ENCODE measurements at regions not wholly inside any gene's neighbourhood (a gene's known extent, or its start where the extent isn't known, plus 50 kb on each side); places are given as distances from the start of the nearest gene placed in this dataset.
A peak's percentile ranks its signal among the peaks of the same experiment; 100 is the strongest.

GRCh38 chr1:38371505-38371844 is 324.9 kb upstream of the POU3F1 start:
- no peak for DNase-seq (ENCODE audit: extremely low spot score)
- 57% methylated on average over 1 of the region's 1 CpG for WGBS
- intact Hi-C loops (cut with DNase I): no loop called here

GRCh38 chr1:38370716-38371504 is 324.3 kb upstream of the POU3F1 start:
- no peak for TF ChIP-seq POLR2AphosphoS5 (IDR thresholded peaks at IDR 0.05)
- TF ChIP-seq EP300 (IDR thresholded peaks at IDR 0.05): no peak
- TF ChIP-seq POLR2A (IDR thresholded peaks at IDR 0.05; ENCODE audit: low read depth): no peak
- no peak for TF ChIP-seq CTCF (IDR thresholded peaks at IDR 0.05)
- H3K27me3 ChIP-seq: peaks cover 0 to 14% (median 0%) of the 10 kb centered on the region in 4 donors
- 66% methylated on average over 14 of the region's 14 CpGs for WGBS
- peak; percentile 84 for DNase-seq (ENCODE audit: extremely low spot score)
- H3K36me3 ChIP-seq: no peaks in the 10 kb centered on the region
- no peak overlapping the region for H3K4me3 ChIP-seq
- intact Hi-C loops (cut with DNase I): no loop called here
- H3K9me3 ChIP-seq: peaks cover 0 to 19% (median 10%) of the 10 kb centered on the region in 4 donors
- no peak overlapping the region for H3K27ac ChIP-seq (replicated peaks in 1 of 4)
- H3K4me1 ChIP-seq: no peaks in the 10 kb centered on the region

More at GRCh38 chr1:38371505-38371844, 324.9 kb upstream of the POU3F1 start:
- peaks cover 0 to 19% (median 10%) of the 10 kb centered on the region in 4 donors for H3K9me3 ChIP-seq
- no peaks in the 10 kb centered on the region for H3K36me3 ChIP-seq
- no peak overlapping the region for H3K4me3 ChIP-seq
- H3K27ac ChIP-seq (replicated peaks in 1 of 4): no peak overlapping the region
- peaks cover 0 to 14% (median 0%) of the 10 kb centered on the region in 4 donors for H3K27me3 ChIP-seq
- H3K4me1 ChIP-seq: no peaks in the 10 kb centered on the region
- TF ChIP-seq EP300 (IDR thresholded peaks at IDR 0.05): no peak
- no peak for TF ChIP-seq POLR2A (IDR thresholded peaks at IDR 0.05; ENCODE audit: low read depth)
- no peak for TF ChIP-seq POLR2AphosphoS5 (IDR thresholded peaks at IDR 0.05)
- no peak for TF ChIP-seq CTCF (IDR thresholded peaks at IDR 0.05)

- no peak for TF ChIP-seq EP300 (IDR thresholded peaks at IDR 0.05)
- no peak for TF ChIP-seq CTCF (IDR thresholded peaks at IDR 0.05)
- no peak for TF ChIP-seq POLR2AphosphoS5 (IDR thresholded peaks at IDR 0.05)
- no peak for TF ChIP-seq POLR2A (IDR thresholded peaks at IDR 0.05; ENCODE audit: low read depth)
- Histone ChIP-seq H3K9me3 (no peaks in the 10 kb centered on the region), H3K27ac (replicated peaks in 1 of 4) (no peak overlapping the region), H3K4me3 (no peak overlapping the region), H3K36me3 (no peaks in the 10 kb centered on the region), H3K4me1 (no peaks in the 10 kb centered on the region), H3K27me3 (peaks cover 0 to 4% (median 0%) of the 10 kb centered on the region in 4 donors)
- 56% methylated on average over 1 of the region's 1 CpG for WGBS
- intact Hi-C loops (cut with DNase I): no loop called here
- DNase-seq (ENCODE audit: extremely low spot score): no peak
These were observed 318.6 kb upstream of the POU3F1 start for GRCh38 chr1:38365242-38365641.

GRCh38 chr1:38361566-38361965 is 315.0 kb upstream of the POU3F1 start:
- no peak for DNase-seq (ENCODE audit: extremely low spot score)
- Histone ChIP-seq H3K4me1 (no peaks in the 10 kb centered on the region), H3K9me3 (no peaks in the 10 kb centered on the region), H3K27me3 (no peaks in the 10 kb centered on the region), H3K36me3 (no peaks in the 10 kb centered on the region), H3K4me3 (no peak overlapping the region), H3K27ac (replicated peaks in 1 of 4) (no peak overlapping the region)
- intact Hi-C loops (cut with DNase I): no loop called here
- TF ChIP-seq CTCF (IDR thresholded peaks at IDR 0.05): no peak
- TF ChIP-seq POLR2A (IDR thresholded peaks at IDR 0.05; ENCODE audit: low read depth): no peak
- TF ChIP-seq EP300 (IDR thresholded peaks at IDR 0.05): no peak
- no peak for TF ChIP-seq POLR2AphosphoS5 (IDR thresholded peaks at IDR 0.05)
- WGBS: 83% methylated on average over 5 of the region's 6 CpGs
